ENCODE measurements at regions not wholly inside any gene's neighbourhood (a gene's known extent, or its start where the extent isn't known, plus 50 kb on each side); places are given as distances from the start of the nearest gene placed in this dataset.

DNA sequence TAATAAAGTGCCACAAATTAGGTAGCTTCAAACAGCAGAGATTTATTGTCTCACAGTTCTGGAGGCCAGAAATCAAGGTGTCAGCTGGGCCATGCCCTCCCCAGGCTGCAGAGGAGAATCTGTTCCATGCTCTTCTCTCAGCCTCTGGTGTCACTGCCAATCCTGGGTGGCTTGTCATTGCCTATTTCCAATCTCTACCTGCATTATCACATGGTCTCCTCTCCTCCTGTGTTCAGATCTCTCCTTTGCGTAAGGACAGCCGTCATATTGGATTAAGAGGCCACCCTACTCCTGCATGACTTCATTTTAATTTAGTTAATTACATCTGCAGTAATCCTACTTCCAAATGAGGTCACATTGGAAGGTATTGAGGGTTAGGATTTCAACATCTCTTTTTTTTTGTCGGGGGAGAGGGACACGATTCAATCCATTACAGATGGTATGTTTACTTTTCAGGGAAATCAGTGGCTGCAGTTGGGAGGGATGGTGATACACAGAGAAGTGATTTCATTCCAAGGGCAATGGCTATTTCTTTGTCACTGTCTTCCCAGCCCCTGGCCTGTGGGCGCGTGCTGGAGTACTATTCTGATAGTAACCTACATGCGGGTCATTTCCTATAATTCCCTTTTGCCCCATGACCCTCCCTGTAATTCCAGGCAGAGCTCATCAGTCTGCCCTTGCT lies 169.4 kb downstream of the MINAR1 start:
- H3K4me3 ChIP-seq (replicated peaks; ENCODE audit: low read depth, low read length): no peak overlapping the region
- TF ChIP-seq CTCF (IDR thresholded peaks at IDR 0.05; ENCODE audit: low read depth, low read length, missing control alignments): no peak
- DNase-seq (ENCODE audit: extremely low read depth, low read depth): no peak

DNA sequence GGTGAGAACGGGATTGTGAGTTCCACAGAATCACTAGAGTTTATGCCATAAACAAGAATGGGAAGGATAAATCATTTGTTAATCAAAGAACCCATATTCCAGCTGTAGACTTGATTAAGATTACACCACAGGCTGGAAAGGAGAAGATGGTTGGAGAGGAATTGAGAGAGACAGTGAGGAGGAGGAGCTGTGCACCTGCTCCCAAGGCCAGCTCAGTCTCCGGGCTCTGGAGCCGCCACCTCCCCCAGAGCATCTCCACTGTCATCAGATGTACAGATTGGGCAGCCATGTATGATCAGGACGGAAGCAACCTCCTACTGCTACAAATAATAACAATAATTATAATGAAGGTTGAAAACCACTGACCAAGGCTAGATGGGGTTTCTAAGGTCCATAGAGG lies 170.0 kb downstream of the MINAR1 start:
- no peak for DNase-seq (ENCODE audit: extremely low read depth, low read depth)
- H3K4me3 ChIP-seq (replicated peaks; ENCODE audit: low read depth, low read length): no peak overlapping the region
- TF ChIP-seq CTCF (IDR thresholded peaks at IDR 0.05; ENCODE audit: low read depth, low read length, missing control alignments): no peak

GRCh38 chr15:79602731-79603130 lies 170.6 kb downstream of the MINAR1 start:
- no peak for DNase-seq (ENCODE audit: extremely low read depth, low read depth)
- no peak for TF ChIP-seq CTCF (IDR thresholded peaks at IDR 0.05; ENCODE audit: low read depth, low read length, missing control alignments)
- no peak overlapping the region for H3K4me3 ChIP-seq (replicated peaks; ENCODE audit: low read depth, low read length)

GRCh38 chr15:79606831-79607355 lies 174.8 kb downstream of the MINAR1 start:
- H3K4me3 ChIP-seq (replicated peaks; ENCODE audit: low read depth, low read length): no peak overlapping the region
- no peak for TF ChIP-seq CTCF (IDR thresholded peaks at IDR 0.05; ENCODE audit: low read depth, low read length, missing control alignments)
- DNase-seq (ENCODE audit: extremely low read depth, low read depth): no peak

DNA sequence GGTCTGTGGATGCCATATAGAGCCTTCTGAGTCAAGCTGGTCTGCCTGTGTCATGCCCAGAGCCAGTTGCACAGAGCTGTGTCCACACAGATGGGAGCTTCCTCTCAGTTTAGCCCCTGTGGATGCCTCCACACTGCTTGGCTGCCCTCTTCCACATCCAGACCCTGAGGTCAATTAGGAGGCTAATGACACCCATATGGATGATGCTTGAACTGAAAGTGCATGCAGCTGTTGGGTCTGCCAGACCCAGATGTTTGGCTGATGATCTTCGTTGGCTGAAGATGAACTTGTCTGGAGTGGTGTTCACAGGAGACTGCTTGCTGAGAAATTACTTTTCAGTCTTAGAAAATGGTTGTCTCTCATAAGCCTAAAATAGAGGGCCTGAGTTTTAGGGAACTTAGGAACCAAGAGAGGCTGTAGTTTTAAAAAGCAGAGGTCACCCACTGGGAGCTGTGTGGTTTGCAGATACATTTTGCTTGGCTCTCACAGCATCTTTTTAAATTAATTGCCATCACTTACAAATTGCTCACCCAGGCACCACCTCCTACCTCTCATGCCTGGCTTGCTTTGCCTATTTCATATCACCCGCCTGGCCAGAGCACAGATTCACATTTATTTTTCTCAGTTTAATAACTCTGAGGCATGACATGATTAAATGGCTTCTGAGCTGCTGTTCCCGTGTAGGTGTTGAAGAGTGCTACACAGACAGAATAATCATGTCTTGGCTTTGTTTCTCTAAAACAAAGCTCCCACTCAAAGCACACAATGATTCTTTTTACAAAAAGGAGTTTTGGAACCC lies 176.1 kb downstream of the MINAR1 start:
- no peak for TF ChIP-seq CTCF (IDR thresholded peaks at IDR 0.05; ENCODE audit: low read depth, low read length, missing control alignments)
- H3K4me3 ChIP-seq (replicated peaks; ENCODE audit: low read depth, low read length): no peak overlapping the region
- no peak for DNase-seq (ENCODE audit: extremely low read depth, low read depth)

DNA sequence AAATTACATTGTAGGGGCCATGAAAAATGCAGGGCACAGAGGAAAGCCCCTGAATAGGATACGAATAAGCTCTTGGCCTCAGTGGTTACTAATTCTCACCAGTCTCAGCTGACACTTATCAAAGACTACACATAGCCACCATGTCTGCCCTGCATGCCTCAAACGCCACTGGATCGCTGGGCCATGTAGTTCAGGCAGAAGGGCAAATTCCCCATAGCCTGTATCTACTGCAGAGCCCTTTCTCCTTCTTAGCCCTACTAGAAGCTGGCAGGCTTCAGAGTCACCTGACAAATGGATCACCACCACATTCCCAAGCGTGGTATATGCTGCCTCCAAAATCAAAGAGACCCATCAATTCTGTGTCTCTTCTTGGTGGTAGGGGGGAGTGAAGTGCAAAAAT lies 177.4 kb downstream of the MINAR1 start:
- no peak for TF ChIP-seq CTCF (IDR thresholded peaks at IDR 0.05; ENCODE audit: low read depth, low read length, missing control alignments)
- H3K4me3 ChIP-seq (replicated peaks; ENCODE audit: low read depth, low read length): no peak overlapping the region
- no peak for DNase-seq (ENCODE audit: extremely low read depth, low read depth)
